H1 (cell line): ENCODE measurements at regions not wholly inside any gene's neighbourhood (a gene's known extent, or its start where the extent isn't known, plus 50 kb on each side); places are given as distances from the start of the nearest gene placed in this dataset.

Source experiments
- CBX5 ChIP-seq: fragments of 300-800, 300-1000 bp; sonication (generic); IDR thresholded peaks from 2 replicates; pipeline ENCODE4 v1.7.1; 2016; ENCODE audit warnings: antibody characterized with exemption, low read length, low read depth
- RXRA ChIP-seq: IDR thresholded peaks from 2 replicates; pipeline ENCODE4 v1.6.1; 2011; ENCODE audit warnings: low read depth, mild to moderate bottlenecking, low read length, moderate library complexity; ENCODE audit not compliant: insufficient read depth

GRCh38 chr4:125808022-125808421 is 493.3 kb downstream of the FAT4 start (continued):
- TF ChIP-seq CBX5 (no peak), RXRA (no peak)
